ENCODE measurements at regions not wholly inside any gene's neighbourhood (a gene's known extent, or its start where the extent isn't known, plus 50 kb on each side); places are given as distances from the start of the nearest gene placed in this dataset.
A peak's percentile ranks its signal among the peaks of the same experiment; 100 is the strongest.

DNA sequence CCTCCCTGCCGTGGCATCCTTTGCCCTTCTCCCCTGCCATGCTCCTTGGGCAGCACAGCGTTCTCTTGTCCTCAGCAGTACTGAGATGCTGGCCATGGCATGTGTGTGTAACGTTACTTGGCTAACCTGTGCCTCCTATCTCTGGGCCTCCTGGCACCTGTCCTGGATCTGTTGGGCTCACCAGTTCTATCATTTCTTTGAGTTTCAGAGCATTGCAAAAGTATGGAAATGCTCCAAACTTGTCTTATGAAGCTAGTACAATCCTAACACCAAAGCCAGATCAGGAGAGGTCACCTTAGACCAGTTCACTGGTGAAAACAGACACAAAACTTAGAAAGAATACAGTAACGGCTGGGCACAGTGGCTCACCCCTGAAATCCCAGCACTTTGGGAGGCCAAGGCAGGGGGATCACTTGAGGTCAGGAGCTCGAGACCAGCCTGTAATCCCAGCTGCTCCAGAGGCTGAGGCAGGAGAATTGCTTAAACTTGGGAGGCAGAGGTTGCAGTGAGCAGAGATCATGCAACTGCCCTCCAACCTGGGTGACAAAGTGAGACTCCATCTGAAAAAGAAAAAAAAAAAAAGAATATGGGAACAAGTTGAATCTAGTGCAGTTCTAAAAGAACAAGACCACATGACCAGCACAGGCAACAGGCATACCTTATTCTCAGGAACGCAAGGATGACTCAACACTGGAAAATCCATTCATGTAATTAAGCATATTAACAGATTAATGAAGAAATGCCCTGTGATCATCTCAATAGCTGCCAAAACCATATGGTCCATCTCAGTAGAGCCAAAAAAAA lies 62.4 kb upstream of the TRPM1 start:
- no peaks in the 10 kb centered on the region for H3K9me3 ChIP-seq (replicated peaks)
- no peaks in the 10 kb centered on the region for H3K27me3 ChIP-seq (replicated peaks)
- no peak overlapping the region for H3K4me3 ChIP-seq
- no peaks in the 10 kb centered on the region for H3K4me1 ChIP-seq (replicated peaks)
- H3K36me3 ChIP-seq, result no peaks in the 10 kb centered on the region
- DNase-seq (ENCODE audit: low read depth in 1 of 2, low spot score in 2 of 2), result no peak
- no peak overlapping the region for H3K27ac ChIP-seq

GRCh38 chr15:31164573-31164912 lies 63.0 kb upstream of the TRPM1 start:
- DNase-seq (ENCODE audit: low read depth in 1 of 2, low spot score in 2 of 2), result no peak
- Histone ChIP-seq H3K36me3 (no peaks in the 10 kb centered on the region), H3K4me1 (replicated peaks) (no peaks in the 10 kb centered on the region), H3K9me3 (replicated peaks) (no peaks in the 10 kb centered on the region), H3K4me3 (no peak overlapping the region), H3K27me3 (replicated peaks) (no peaks in the 10 kb centered on the region), H3K27ac (no peak overlapping the region)

DNA sequence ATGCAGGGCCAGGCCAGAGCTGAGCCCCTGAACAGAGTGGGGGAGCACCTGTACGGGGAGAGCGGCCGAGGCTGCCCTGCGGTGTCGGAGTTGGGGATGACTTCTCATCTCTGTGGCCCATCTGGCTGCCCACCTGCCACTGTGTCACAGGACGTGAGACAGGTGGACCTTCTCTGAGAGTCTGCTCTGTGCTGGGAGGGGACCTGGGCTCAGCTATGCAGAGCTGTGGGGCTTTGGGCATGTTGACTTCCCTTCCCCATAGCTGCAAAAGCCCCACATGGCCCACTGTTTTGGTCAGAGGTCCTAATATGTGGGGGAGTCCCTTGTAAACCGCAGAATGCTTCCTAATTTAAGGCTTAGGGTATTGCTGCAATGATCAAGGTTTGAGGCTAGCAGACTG lies 68.0 kb upstream of the TRPM1 start:
- Histone ChIP-seq H3K27me3 (replicated peaks) (no peaks in the 10 kb centered on the region), H3K36me3 (no peaks in the 10 kb centered on the region), H3K4me1 (replicated peaks) (no peaks in the 10 kb centered on the region), H3K4me3 (no peak overlapping the region), H3K9me3 (replicated peaks) (no peaks in the 10 kb centered on the region), H3K27ac (no peak overlapping the region)
- no peak for DNase-seq (ENCODE audit: low read depth in 1 of 2, low spot score in 2 of 2)

GRCh38 chr15:31171731-31172130 lies 70.2 kb upstream of the TRPM1 start:
- Histone ChIP-seq H3K4me1 (replicated peaks) (no peaks in the 10 kb centered on the region), H3K9me3 (replicated peaks) (no peaks in the 10 kb centered on the region), H3K27me3 (replicated peaks) (no peaks in the 10 kb centered on the region), H3K27ac (no peak overlapping the region), H3K4me3 (no peak overlapping the region), H3K36me3 (no peaks in the 10 kb centered on the region)
- DNase-seq (ENCODE audit: low read depth in 1 of 2, low spot score in 2 of 2), result no peak

DNA sequence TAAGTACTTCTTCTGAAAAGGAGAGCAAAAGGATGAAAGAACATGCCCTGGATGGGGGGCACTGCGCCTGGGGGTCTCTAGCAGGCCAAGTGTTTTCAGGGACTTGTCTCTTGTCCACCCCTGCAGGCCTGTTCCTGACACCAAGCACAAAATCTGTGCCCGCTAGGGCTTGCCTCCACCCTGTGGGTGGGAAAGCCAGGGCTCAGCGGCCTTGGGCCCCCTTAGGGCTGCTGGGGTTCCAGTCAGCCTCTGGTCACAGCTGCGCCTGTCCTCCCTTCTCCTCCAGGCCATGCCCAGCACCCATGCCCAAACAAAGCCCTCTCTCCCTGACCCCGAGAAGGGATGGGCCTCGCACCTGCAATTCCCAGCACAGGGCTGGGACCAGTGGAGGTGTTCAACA lies 71.1 kb upstream of the TRPM1 start:
- Histone ChIP-seq H3K4me1 (replicated peaks) (no peaks in the 10 kb centered on the region), H3K9me3 (replicated peaks) (no peaks in the 10 kb centered on the region), H3K27ac (no peak overlapping the region), H3K36me3 (no peaks in the 10 kb centered on the region), H3K4me3 (no peak overlapping the region), H3K27me3 (replicated peaks) (no peaks in the 10 kb centered on the region)
- no peak for DNase-seq (ENCODE audit: low read depth in 1 of 2, low spot score in 2 of 2)

DNA sequence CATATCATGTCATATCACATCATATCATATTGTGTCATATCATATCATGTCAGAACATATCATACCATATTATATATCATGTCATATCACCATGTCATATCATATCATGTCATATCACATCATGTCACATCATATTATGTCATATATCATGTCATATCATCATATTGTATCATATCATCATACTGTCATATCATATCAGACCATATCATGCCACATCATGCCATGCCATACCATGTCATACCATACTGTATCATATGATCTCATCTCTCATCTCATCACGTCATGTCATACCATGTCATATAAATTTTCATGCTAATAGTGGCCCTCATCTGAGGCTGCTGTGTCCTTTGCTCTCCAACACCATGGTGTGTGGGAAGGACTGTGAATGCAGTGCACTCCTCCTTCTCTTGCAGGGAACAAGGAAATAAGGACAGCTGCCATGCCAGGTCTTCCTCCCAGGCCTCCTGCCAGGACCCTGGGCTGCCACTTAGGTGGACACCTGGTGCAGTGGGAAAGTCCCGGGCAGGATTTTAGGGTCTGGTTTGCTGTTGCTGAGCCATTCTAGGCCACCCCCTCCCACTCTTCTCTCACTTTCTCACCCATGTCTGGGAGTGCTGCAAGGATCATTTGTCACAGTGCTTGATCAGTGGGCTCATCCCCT lies 72.4 kb upstream of the TRPM1 start:
- H3K27me3 ChIP-seq (replicated peaks), result no peaks in the 10 kb centered on the region
- no peaks in the 10 kb centered on the region for H3K4me1 ChIP-seq (replicated peaks)
- no peaks in the 10 kb centered on the region for H3K36me3 ChIP-seq
- DNase-seq (ENCODE audit: low read depth in 1 of 2, low spot score in 2 of 2), result no peak
- no peak overlapping the region for H3K4me3 ChIP-seq
- H3K9me3 ChIP-seq (replicated peaks), result no peaks in the 10 kb centered on the region
- H3K27ac ChIP-seq, result no peak overlapping the region

- Histone ChIP-seq H3K4me1 (replicated peaks) (no peaks in the 10 kb centered on the region), H3K27ac (no peak overlapping the region), H3K36me3 (no peaks in the 10 kb centered on the region), H3K27me3 (replicated peaks) (no peaks in the 10 kb centered on the region), H3K4me3 (no peak overlapping the region), H3K9me3 (replicated peaks) (peaks cover 3% of the 10 kb centered on the region; the same call in 1 of the 2 replicates)
- DNase-seq (ENCODE audit: low read depth in 1 of 2, low spot score in 2 of 2), result no peak
These were observed 74.0 kb upstream of the TRPM1 start for GRCh38 chr15:31175484-31175883.

DNA sequence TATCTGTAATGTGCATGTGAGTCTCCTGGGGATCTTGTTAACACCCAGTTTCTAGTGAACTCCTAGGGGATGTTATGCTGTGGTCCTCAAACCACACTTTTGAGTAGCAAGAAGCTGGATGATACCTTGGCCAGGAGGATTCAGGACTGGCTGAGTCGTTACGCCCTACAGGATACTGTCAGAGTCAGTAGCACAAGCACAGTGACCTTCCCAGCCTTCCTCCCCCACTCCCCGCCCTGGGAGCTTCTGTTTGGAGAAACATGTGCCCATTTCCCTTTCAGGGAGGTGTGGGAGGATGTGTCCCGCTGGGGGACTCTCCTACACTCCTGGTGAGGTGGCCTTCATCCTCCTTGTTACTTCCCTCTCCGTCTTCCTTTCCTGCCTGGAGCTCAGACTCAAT lies 76.4 kb upstream of the TRPM1 start:
- Histone ChIP-seq H3K27me3 (replicated peaks) (no peaks in the 10 kb centered on the region; the same call in 1 of the 2 replicates), H3K4me3 (no peak overlapping the region), H3K9me3 (replicated peaks) (peaks cover 3% of the 10 kb centered on the region; the same call in 1 of the 2 replicates), H3K4me1 (replicated peaks) (no peaks in the 10 kb centered on the region), H3K27ac (no peak overlapping the region), H3K36me3 (no peaks in the 10 kb centered on the region)
- DNase-seq (ENCODE audit: low read depth in 1 of 2, low spot score in 2 of 2), result no peak

DNA sequence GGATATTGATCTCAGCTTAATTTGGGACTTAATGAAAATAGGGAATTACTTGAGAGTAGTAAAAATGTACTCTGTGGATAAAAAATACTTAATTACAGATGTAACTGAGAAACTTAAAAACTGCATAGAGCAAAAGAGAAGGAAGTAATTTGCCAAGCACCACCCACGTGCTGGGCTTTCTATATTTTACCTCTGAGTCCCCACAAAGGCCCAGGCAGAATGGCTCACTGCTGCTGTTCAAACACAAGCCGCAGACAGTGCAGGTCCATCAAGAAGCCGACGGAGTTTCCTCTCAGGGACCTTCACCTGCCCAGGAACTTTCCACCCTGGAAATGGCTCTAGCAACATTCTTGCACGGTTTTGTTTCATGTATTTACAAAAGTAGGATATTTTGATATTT lies 77.2 kb upstream of the TRPM1 start:
- Histone ChIP-seq H3K4me3 (no peak overlapping the region), H3K4me1 (replicated peaks) (no peaks in the 10 kb centered on the region), H3K9me3 (replicated peaks) (peaks cover 3% of the 10 kb centered on the region; the same call in 1 of the 2 replicates), H3K36me3 (no peaks in the 10 kb centered on the region), H3K27me3 (replicated peaks) (no peaks in the 10 kb centered on the region; the same call in 1 of the 2 replicates), H3K27ac (no peak overlapping the region)
- no peak for DNase-seq (ENCODE audit: low read depth in 1 of 2, low spot score in 2 of 2)

DNA sequence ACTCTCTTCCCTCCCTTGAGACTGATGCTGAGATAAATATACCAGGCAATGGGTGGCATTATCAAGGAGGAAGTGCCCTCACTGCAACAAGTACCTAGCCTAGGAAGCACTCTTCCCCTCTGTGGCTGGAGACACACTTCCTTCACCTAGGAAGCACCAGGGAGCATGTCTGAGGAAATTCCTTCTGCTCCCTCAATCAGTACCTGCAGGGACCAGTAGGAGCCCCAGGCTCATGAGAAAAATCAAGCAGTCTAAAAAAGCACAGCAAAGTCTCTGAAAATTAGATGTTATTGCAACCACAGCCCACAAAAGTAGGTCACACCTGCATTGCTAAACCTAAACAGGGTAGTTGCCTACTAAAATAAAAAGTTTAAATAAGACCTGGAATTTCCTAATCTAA lies 78.2 kb upstream of the TRPM1 start:
- no peak for DNase-seq (ENCODE audit: low read depth in 1 of 2, low spot score in 2 of 2)
- H3K27me3 ChIP-seq (replicated peaks), result no peaks in the 10 kb centered on the region; the same call in 1 of the 2 replicates
- H3K36me3 ChIP-seq, result no peaks in the 10 kb centered on the region
- no peak overlapping the region for H3K4me3 ChIP-seq
- H3K9me3 ChIP-seq (replicated peaks), result peaks cover 3% of the 10 kb centered on the region; the same call in 1 of the 2 replicates
- H3K4me1 ChIP-seq (replicated peaks), result no peaks in the 10 kb centered on the region
- H3K27ac ChIP-seq, result no peak overlapping the region

DNA sequence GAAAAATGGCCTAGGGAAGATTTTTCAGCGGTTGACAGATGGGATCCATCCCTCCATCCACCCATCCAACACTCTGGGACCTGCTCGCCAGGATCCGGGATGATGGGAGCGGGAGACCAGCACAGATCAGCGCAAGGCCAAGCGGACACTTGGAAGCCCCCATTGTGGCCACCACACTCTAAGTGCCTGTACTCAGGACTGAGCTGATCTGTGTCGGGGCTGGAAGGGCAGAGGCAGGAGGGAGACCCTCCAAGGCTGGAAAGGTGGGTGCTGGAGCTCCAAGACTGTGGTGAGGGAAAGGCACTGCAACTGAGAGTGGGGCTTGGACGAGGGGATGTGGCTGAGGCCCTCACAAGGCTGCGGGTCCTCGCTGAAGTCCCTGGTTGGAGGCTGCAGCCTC lies 91.8 kb upstream of the TRPM1 start:
- Histone ChIP-seq H3K4me1 (replicated peaks) (no peaks in the 10 kb centered on the region), H3K36me3 (no peaks in the 10 kb centered on the region), H3K4me3 (no peak overlapping the region), H3K27ac (no peak overlapping the region), H3K27me3 (replicated peaks) (no peaks in the 10 kb centered on the region), H3K9me3 (replicated peaks) (peaks cover 3% of the 10 kb centered on the region)
- no peak for DNase-seq (ENCODE audit: low read depth in 1 of 2, low spot score in 2 of 2)

- H3K27ac ChIP-seq, result no peak overlapping the region
- H3K27me3 ChIP-seq (replicated peaks), result no peaks in the 10 kb centered on the region
- DNase-seq (ENCODE audit: low read depth in 1 of 2, low spot score in 2 of 2), result no peak
- H3K36me3 ChIP-seq, result no peaks in the 10 kb centered on the region
- H3K4me1 ChIP-seq (replicated peaks), result no peaks in the 10 kb centered on the region
- H3K4me3 ChIP-seq, result no peak overlapping the region
- H3K9me3 ChIP-seq (replicated peaks), result no peaks in the 10 kb centered on the region
These were observed 94.3 kb upstream of the TRPM1 start for GRCh38 chr15:31195871-31196270.

- H3K27ac ChIP-seq, result no peak overlapping the region
- no peak overlapping the region for H3K4me3 ChIP-seq
- no peak for DNase-seq (ENCODE audit: low read depth in 1 of 2, low spot score in 2 of 2)
- H3K36me3 ChIP-seq, result no peaks in the 10 kb centered on the region
- no peaks in the 10 kb centered on the region for H3K4me1 ChIP-seq (replicated peaks)
- H3K27me3 ChIP-seq (replicated peaks), result no peaks in the 10 kb centered on the region
- no peaks in the 10 kb centered on the region for H3K9me3 ChIP-seq (replicated peaks)
These were observed 96.2 kb upstream of the TRPM1 start for GRCh38 chr15:31197497-31198414.

GRCh38 chr15:31200735-31201151 lies 99.2 kb upstream of the TRPM1 start:
- Histone ChIP-seq H3K36me3 (no peaks in the 10 kb centered on the region), H3K27me3 (replicated peaks) (peaks cover 4% of the 10 kb centered on the region; the same call in 1 of the 2 replicates), H3K27ac (no peak overlapping the region), H3K4me3 (no peak overlapping the region), H3K4me1 (replicated peaks) (no peaks in the 10 kb centered on the region), H3K9me3 (replicated peaks) (no peaks in the 10 kb centered on the region)
- peak in 1 of 2 experiments; percentile 62 for DNase-seq (ENCODE audit: low read depth in 1 of 2, low spot score in 2 of 2)

Measured in SJSA1 (cell line).